HG03045 (cell line): ENCODE measurements at regions not wholly inside any gene's neighbourhood (a gene's known extent, or its start where the extent isn't known, plus 50 kb on each side); places are given as distances from the start of the nearest gene placed in this dataset.
"Not testable (repeated sequence)": the region's sequence is repeated elsewhere in the genome, so short reads cannot be mapped to it uniquely, and the experiment has no call there.

Source experiments
- ATAC-seq: cut with Tn5 transposase; IDR thresholded peaks from one replicate; pipeline ENCODE4 v1.9.1; 2021; ENCODE audit warnings: mild to moderate bottlenecking, moderate library complexity; ENCODE audit not compliant: unreplicated experiment

GRCh38 chr16:80263181-80263823 lies 277.5 kb upstream of the DYNLRB2 start:
- no peak for ATAC-seq

GRCh38 chr16:80260906-80261311 lies 279.9 kb upstream of the DYNLRB2 start:
- ATAC-seq, result no peak

- no peak for ATAC-seq
Observed at GRCh38 chr16:80259290-80259805, 281.4 kb upstream of the DYNLRB2 start.

- no peak for ATAC-seq
Observed at GRCh38 chr16:80258407-80258806, 282.4 kb upstream of the DYNLRB2 start.

GRCh38 chr16:80254970-80255369 lies 285.8 kb upstream of the DYNLRB2 start:
- ATAC-seq, result no peak

GRCh38 chr16:80253741-80254140 lies 287.1 kb upstream of the DYNLRB2 start:
- ATAC-seq, result no peak

- ATAC-seq, result no peak
Observed at GRCh38 chr16:80250381-80250780, 290.4 kb upstream of the DYNLRB2 start.

GRCh38 chr16:80243303-80243702 lies 297.5 kb upstream of the DYNLRB2 start:
- ATAC-seq, result not testable (repeated sequence)

GRCh38 chr16:80242279-80242678 lies 298.5 kb upstream of the DYNLRB2 start:
- not testable (repeated sequence) for ATAC-seq

GRCh38 chr16:80233097-80233835 lies 307.5 kb upstream of the DYNLRB2 start:
- no peak for ATAC-seq

GRCh38 chr16:80231888-80232287 lies 308.9 kb upstream of the DYNLRB2 start:
- ATAC-seq, result peak; percentile 57

- no peak for ATAC-seq
Observed at GRCh38 chr16:80231121-80231520, 309.7 kb upstream of the DYNLRB2 start.

- ATAC-seq, result no peak
Observed at GRCh38 chr16:80230328-80231120, 310.3 kb upstream of the DYNLRB2 start.

- no peak for ATAC-seq
Observed at GRCh38 chr16:80226499-80226898, 314.3 kb upstream of the DYNLRB2 start.

GRCh38 chr16:80210787-80211186 lies 330.0 kb upstream of the DYNLRB2 start:
- no peak for ATAC-seq

- no peak for ATAC-seq
Observed at GRCh38 chr16:80208743-80209142, 332.1 kb upstream of the DYNLRB2 start.

GRCh38 chr16:80208015-80208414 lies 332.8 kb upstream of the DYNLRB2 start:
- ATAC-seq, result no peak

GRCh38 chr16:80203821-80204220 lies 337.0 kb upstream of the DYNLRB2 start:
- no peak for ATAC-seq

GRCh38 chr16:80202831-80203413 lies 337.9 kb upstream of the DYNLRB2 start:
- ATAC-seq, result no peak

GRCh38 chr16:80200079-80200478 lies 340.7 kb upstream of the DYNLRB2 start:
- no peak for ATAC-seq

- ATAC-seq, result no peak
Observed at GRCh38 chr16:80199614-80200013, 341.2 kb upstream of the DYNLRB2 start.
